K562 (cell line): ENCODE measurements at regions not wholly inside any gene's neighbourhood (a gene's known extent, or its start where the extent isn't known, plus 50 kb on each side); places are given as distances from the start of the nearest gene placed in this dataset.

ENCODE experiments used
- BRF2 ChIP-seq: IDR thresholded peaks from 3 replicates; pipeline ENCODE4 v1.6.1; 2011; ENCODE audit warnings: borderline replicate concordance, mild to moderate bottlenecking; ENCODE audit not compliant: insufficient read length, insufficient read depth
- FOS ChIP-seq: IDR thresholded peaks from 3 replicates; pipeline ENCODE4 v1.6.1; 2011; ENCODE audit not compliant: insufficient read length; ENCODE audit errors: extremely low read depth
- RAD21 ChIP-seq, 2 experiments: fragments of 250-450 bp in 1 of 2; fragments of 450-650 bp in 1 of 2; sonication (Bioruptor Pico) in 1 of 2; formaldehyde crosslinking in 1 of 2; IDR thresholded peaks in 1 of 2; conservative IDR thresholded peaks in 1 of 2; 2 replicates each; pipeline versions ENCODE4 v1.4.0 to v1.8.0; 2020 to 2022; ENCODE audit warnings: mild to moderate bottlenecking in 2 of 2, moderate library complexity in 1 of 2
- ZNF274 ChIP-seq: IDR thresholded peaks from 2 replicates; pipeline ENCODE4 v1.6.1; 2011; ENCODE audit warnings: low read depth, mild to moderate bottlenecking, low read length, moderate library complexity, borderline replicate concordance
- TF ChIP-seq, protein P1 (sequence below): fragments of 200-600 bp; sonication (generic); IDR thresholded peaks from one replicate; pipeline ENCODE4 v1.6.1; 2012; ENCODE audit warnings: mild to moderate bottlenecking, low read depth, low read length, inconsistent platforms
- TF ChIP-seq, protein P2 (sequence below), 3 experiments: IDR thresholded peaks in 2 of 3; conservative IDR thresholded peaks in 1 of 3; 2 replicates each; pipeline ENCODE4 v1.5.1; 2011 to 2012; ENCODE audit warnings: low read length in 3 of 3, mild to moderate bottlenecking in 3 of 3, control low read depth in 2 of 3, improper control_type of control experiment in 1 of 3, inconsistent platforms in 1 of 3, low read depth in 1 of 3, mixed read lengths in 1 of 3, moderate library complexity in 1 of 3; ENCODE audit not compliant: insufficient read depth in 2 of 3

- TF ChIP-seq BRF2 (no peak), RAD21 (CRISPR knock-in tag; conservative IDR thresholded peaks at IDR 0.05 in 1 of 2, IDR thresholded peaks at IDR 0.05 in 1 of 2) (no peak), FOS (no peak), ZNF274 (no peak)
- TF ChIP-seq, protein P1, sequence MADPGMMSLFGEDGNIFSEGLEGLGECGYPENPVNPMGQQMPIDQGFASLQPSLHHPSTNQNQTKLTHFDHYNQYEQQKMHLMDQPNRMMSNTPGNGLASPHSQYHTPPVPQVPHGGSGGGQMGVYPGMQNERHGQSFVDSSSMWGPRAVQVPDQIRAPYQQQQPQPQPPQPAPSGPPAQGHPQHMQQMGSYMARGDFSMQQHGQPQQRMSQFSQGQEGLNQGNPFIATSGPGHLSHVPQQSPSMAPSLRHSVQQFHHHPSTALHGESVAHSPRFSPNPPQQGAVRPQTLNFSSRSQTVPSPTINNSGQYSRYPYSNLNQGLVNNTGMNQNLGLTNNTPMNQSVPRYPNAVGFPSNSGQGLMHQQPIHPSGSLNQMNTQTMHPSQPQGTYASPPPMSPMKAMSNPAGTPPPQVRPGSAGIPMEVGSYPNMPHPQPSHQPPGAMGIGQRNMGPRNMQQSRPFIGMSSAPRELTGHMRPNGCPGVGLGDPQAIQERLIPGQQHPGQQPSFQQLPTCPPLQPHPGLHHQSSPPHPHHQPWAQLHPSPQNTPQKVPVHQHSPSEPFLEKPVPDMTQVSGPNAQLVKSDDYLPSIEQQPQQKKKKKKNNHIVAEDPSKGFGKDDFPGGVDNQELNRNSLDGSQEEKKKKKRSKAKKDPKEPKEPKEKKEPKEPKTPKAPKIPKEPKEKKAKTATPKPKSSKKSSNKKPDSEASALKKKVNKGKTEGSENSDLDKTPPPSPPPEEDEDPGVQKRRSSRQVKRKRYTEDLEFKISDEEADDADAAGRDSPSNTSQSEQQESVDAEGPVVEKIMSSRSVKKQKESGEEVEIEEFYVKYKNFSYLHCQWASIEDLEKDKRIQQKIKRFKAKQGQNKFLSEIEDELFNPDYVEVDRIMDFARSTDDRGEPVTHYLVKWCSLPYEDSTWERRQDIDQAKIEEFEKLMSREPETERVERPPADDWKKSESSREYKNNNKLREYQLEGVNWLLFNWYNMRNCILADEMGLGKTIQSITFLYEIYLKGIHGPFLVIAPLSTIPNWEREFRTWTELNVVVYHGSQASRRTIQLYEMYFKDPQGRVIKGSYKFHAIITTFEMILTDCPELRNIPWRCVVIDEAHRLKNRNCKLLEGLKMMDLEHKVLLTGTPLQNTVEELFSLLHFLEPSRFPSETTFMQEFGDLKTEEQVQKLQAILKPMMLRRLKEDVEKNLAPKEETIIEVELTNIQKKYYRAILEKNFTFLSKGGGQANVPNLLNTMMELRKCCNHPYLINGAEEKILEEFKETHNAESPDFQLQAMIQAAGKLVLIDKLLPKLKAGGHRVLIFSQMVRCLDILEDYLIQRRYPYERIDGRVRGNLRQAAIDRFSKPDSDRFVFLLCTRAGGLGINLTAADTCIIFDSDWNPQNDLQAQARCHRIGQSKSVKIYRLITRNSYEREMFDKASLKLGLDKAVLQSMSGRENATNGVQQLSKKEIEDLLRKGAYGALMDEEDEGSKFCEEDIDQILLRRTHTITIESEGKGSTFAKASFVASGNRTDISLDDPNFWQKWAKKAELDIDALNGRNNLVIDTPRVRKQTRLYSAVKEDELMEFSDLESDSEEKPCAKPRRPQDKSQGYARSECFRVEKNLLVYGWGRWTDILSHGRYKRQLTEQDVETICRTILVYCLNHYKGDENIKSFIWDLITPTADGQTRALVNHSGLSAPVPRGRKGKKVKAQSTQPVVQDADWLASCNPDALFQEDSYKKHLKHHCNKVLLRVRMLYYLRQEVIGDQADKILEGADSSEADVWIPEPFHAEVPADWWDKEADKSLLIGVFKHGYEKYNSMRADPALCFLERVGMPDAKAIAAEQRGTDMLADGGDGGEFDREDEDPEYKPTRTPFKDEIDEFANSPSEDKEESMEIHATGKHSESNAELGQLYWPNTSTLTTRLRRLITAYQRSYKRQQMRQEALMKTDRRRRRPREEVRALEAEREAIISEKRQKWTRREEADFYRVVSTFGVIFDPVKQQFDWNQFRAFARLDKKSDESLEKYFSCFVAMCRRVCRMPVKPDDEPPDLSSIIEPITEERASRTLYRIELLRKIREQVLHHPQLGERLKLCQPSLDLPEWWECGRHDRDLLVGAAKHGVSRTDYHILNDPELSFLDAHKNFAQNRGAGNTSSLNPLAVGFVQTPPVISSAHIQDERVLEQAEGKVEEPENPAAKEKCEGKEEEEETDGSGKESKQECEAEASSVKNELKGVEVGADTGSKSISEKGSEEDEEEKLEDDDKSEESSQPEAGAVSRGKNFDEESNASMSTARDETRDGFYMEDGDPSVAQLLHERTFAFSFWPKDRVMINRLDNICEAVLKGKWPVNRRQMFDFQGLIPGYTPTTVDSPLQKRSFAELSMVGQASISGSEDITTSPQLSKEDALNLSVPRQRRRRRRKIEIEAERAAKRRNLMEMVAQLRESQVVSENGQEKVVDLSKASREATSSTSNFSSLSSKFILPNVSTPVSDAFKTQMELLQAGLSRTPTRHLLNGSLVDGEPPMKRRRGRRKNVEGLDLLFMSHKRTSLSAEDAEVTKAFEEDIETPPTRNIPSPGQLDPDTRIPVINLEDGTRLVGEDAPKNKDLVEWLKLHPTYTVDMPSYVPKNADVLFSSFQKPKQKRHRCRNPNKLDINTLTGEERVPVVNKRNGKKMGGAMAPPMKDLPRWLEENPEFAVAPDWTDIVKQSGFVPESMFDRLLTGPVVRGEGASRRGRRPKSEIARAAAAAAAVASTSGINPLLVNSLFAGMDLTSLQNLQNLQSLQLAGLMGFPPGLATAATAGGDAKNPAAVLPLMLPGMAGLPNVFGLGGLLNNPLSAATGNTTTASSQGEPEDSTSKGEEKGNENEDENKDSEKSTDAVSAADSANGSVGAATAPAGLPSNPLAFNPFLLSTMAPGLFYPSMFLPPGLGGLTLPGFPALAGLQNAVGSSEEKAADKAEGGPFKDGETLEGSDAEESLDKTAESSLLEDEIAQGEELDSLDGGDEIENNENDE: no peak
- TF ChIP-seq, protein P2, sequence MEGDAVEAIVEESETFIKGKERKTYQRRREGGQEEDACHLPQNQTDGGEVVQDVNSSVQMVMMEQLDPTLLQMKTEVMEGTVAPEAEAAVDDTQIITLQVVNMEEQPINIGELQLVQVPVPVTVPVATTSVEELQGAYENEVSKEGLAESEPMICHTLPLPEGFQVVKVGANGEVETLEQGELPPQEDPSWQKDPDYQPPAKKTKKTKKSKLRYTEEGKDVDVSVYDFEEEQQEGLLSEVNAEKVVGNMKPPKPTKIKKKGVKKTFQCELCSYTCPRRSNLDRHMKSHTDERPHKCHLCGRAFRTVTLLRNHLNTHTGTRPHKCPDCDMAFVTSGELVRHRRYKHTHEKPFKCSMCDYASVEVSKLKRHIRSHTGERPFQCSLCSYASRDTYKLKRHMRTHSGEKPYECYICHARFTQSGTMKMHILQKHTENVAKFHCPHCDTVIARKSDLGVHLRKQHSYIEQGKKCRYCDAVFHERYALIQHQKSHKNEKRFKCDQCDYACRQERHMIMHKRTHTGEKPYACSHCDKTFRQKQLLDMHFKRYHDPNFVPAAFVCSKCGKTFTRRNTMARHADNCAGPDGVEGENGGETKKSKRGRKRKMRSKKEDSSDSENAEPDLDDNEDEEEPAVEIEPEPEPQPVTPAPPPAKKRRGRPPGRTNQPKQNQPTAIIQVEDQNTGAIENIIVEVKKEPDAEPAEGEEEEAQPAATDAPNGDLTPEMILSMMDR (IDR thresholded peaks at IDR 0.05 in 2 of 3, conservative IDR thresholded peaks at IDR 0.05 in 1 of 3; ENCODE audit: insufficient read depth in 2 of 3, low read depth in 1 of 3, low read length in 3 of 3): no peak
These were observed 327.7 kb upstream of the NUDT12 start for GRCh38 chr5:103890313-103890712.
